ENCODE measurements at regions not wholly inside any gene's neighbourhood (a gene's known extent, or its start where the extent isn't known, plus 50 kb on each side); places are given as distances from the start of the nearest gene placed in this dataset.

DNA sequence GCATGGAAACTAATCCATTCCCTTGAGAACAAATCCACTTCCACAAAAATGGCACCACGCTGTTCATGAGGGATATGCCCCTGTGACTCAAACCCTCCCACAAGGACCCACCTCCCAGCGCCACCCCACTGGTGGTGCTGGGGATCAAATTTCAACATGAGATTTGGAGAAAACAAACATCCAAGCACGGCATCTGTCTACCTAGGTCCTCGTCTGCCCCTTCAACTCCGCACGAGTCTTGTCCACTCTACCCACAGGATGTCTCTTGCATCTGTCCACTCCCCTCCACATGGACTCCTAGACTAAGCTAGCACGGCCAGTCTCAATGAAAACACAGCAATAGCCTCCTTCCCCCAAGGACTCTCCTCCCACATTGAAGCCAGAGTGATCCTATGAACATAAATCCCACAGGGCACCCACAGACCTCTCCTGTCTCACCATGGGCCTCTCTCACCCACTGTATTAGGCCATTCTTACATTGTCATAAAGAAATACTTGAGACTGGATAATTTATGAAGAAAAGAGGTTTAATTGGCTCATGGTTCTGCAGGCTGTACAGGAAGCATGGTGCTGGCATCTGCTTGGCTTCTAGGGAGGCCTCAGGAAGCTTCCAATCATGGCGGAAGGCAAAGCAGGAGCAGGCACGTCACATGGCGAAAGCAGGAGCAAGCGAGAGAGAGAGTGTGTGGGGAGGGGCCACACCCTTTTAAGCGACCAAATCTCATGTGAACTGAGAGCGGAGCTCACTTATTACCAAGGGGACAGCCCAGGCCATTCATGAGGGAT lies 101.4 kb downstream of the TOMM20 start:
- DNase-seq (ENCODE audit: low read depth in 3 of 3), result no peak

DNA sequence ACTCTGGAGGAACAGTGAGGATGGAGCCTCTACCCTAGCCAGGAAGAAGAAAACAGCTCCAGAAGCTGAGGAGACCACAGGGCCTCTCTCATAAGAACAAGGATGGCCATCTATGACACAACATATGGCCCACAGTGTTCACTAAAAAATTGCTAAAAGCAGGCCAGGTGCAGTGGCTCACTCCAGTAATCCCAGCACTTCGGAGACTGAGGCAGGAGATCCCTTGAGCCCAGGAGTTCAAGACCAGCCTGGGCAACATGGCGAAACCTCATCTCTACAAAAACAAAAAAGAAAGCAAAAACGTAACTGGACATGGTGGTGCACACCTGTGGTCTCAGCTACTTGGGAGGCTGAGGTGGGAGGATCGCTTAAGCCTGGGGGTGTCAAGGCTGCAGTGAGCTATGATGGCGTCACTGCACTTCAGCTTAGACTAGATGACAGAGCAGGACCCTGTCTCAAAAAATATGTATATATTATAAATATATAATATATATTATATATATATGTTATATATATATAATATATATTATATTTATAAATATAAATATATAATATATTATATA lies 103.1 kb downstream of the TOMM20 start:
- DNase-seq (ENCODE audit: low read depth in 3 of 3), result no peak

DNA sequence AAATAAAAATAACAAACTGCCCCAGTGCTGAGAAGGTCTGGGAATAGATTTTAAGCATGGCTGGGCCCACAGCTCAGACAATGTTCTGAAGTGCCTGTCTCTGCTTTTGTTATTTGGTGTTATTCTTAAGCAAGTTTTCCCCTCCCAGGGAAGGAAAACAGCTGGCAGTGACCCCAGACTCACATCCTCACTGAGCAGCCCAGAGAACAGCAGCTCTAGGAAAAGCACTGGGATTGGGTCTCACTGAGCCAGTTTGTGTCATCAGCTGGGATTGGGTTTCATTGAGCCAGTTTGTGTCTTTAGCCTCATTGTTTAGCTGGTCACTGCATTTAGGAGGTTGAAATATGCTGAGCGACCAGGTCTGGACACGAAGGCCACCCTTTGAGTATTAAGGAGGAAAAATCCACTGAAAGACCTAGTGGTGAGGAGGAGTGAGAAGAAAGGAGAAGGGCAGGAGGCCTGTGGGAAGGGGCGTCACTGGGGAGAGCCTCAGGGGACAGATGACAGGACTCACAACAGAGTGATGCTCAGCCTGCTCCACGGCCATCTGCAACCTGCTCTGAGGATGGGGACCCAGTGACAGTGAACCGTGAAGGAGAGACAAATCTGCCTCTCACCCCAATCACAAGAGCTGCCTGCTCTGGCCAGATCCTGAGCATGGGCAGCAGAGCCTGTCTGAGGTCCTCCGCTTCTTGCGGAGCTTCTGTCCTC lies 103.8 kb downstream of the TOMM20 start:
- no peak for DNase-seq (ENCODE audit: low read depth in 3 of 3)

DNA sequence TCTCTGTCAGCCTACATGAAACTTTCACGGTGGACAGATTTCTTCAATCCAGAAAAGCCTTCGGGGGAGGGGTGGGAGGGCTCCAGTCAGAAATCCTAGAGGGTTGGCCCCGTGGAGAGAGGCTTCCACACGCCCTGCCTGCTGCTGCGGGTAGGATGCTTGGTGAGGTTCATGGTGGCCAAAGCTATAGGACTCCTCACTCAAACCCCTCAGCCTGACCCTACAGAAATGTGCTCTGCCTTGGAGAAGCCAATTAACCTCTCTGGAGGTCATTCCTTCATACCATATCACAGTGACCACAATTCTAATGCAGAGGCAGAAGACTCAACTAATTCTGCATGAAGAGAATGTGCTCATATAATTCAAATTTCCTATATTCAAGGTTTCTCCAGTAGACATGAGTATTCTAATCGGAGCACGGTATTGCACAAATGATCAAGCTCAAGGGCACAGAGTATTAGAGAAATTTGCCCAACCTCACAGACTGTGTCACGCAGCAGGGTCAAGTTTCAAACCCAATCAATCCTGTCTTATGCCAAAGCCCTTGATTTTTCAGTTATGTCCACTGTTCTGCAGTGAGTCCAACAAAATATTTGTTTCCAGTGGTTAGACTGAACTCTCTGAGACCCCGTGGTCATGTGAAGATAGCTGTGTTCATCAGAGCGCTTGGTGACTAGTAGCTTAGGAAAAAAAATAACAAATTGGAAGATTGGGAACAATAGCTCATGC lies 104.8 kb downstream of the TOMM20 start:
- no peak for DNase-seq (ENCODE audit: low read depth in 3 of 3)

DNA sequence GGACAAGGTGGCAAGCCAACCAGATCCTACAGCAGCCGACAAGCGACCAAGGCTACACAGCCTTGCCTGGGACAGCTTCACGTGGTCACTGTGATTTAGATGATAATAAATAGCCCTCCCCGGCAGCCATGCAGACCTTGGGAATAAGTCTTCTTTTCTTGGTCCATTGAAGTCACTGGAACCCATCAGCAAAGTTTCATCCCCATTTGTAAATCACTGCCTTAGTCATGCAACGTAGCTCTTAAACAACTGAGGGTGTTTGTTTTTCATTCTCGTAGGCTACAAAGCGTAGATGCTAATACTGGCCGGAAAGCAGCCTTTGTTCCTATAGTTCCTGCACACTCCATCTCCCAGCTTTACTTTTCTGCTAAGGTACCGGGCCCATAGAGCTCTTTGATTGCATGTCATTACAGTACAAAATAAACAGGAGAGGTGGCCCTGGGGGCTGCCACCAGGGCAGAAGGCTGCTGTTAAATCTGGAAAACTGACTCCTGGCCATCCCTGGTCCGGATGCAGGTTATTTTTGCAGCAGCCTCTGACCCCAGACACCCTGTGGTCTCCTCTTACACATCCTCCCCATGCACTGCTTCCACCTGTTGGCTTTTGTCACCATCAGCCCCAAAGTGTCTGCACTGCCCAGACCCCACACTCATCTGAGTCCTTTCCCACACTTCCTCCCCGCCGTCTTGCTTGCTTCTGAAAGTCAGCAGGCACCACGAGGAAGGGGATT lies 105.5 kb downstream of the TOMM20 start:
- no peak for DNase-seq (ENCODE audit: low read depth in 3 of 3)

DNA sequence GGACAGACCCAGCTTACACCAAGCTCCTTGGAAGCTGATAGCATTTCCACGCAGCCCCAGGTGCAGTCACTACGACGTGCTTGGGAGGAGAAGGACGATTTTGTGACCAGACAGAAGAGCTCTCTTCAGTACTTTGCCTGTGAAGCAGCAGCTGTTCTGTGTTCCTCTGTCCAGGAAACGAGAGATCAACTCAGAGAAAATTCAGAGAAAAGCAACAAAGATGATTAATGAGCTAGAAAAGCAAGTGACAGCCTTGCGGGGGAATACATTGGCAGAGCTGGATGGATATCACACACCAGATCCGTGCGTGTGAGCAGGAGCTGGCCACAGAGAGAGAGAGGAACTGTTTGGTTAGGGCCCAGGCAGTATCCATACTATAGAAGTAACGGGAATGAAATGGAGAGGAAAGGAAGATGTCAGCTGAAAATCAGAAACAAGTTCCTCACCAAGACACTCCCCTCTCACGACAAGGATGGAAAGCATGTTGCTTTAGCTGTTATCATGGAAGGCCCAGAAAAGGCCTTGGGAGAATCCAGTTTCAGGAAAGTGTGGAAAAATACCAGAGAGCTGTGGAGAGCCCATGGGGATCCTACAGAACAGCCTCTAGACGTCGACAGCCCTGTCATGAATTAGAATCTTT lies 106.2 kb downstream of the TOMM20 start:
- DNase-seq (ENCODE audit: low read depth in 3 of 3), result no peak

DNA sequence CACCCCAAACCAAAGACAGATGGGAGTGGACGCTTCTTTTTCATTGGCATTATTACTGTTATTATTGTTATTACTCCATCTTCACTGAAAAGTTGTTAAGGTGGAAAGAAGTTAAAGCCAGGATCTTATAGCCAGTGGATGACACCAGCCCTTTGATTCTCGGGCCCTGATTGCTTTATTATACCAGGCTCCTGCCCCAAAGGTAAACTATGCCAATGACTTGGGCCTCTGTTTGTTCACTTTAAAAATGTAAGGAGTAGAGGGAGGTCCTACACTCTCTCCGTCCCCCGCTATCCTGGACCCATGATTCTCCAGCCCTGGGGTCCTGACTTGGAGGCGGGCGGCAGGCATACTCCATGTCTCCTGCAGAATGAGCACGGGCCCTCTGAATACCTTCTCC lies 106.8 kb downstream of the TOMM20 start:
- DNase-seq (ENCODE audit: low read depth in 3 of 3), result no peak

DNA sequence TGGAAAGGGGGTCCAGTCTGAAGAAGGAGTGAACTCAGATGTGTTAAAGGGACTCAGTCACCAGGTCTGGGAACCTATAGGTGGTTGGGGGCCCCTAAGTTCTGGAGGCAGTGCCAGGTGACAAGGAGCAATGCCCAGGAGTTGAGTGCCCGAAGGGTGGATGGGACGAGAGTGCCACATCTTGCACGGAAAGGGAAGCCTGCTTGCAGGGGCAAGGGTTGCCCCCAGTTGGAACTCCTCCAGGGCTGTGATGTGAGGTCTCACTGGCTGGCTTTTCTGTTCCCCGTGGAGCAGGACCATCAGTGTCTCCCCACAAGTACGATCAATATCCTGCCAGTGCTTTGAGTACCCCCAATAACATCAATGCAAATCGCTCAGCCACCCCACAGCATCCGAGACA lies 107.3 kb downstream of the TOMM20 start:
- no peak for DNase-seq (ENCODE audit: low read depth in 3 of 3)

DNA sequence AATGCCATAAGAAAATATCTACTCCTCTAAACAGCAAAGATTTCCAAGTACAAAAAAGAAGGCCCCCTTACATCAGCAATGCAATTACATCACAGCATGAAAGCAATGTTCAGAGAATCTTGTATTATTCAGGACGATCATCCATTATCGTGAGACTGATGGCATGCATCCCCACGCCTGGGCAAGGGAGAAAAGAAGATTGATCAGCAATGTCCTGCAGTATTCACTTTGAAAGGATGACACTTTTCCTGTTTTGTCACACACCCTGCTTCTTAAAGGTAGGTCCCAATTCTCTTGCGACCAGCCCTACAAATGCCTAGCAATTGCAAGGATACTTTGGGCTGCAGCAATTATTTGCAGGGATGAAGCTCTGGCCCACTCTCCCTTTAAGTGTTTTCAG lies 108.7 kb downstream of the TOMM20 start:
- no peak for DNase-seq (ENCODE audit: low read depth in 3 of 3)

DNA sequence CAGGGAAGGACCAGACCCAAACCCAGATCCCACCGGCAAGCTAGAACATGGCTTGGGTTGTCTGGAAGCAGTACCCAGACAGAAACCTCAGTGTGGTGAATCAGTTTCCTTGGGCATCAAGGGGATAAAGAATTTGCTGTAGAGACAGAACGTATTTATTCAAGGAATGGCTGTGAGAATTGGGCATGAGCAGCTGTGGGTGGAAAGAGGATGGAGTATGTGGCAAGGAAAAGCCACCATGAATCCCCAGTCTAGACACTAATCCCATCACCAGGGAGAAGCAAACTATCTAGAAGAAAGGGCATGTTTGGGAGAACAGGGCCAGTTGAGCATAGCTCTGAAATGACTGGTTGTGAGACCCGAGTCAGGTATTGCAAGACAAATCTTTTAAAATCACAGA lies 109.2 kb downstream of the TOMM20 start:
- DNase-seq (ENCODE audit: low read depth in 3 of 3), result no peak

DNA sequence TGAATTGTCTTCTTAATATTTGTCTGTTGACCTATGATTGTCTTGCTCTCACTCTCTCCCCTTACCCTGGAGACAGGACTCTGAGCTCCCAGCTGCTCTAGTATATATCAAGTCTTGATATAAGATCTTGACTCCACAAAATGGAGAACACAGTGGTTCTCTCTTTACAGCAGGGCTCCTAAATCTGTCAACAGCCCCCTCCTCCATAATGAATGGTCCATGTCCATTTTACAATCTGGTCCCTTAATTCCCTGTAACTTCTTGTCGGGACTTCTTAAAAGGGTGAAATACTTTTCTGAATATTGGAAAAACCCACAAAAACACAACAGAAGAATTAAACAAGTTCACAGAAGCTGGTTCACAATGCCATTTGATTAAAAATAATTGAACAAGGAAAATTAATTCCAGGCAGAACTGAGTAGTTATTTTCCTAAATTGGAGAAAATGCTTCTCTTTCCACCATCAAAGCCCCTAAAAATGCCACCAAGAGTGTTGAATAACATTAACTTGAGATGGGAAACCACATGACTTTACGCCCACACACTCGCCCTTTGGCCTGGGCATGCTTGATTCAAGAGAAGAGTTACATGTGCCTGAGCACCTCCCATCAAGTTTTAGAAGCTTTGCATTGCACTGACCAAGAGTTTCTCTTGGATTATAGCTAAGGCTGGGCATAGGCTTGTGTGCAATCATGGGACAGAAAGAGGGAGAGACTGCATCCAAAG lies 109.8 kb downstream of the TOMM20 start:
- DNase-seq (ENCODE audit: low read depth in 3 of 3), result peak in 2 of 3 donors; percentile 41 to 44

DNA sequence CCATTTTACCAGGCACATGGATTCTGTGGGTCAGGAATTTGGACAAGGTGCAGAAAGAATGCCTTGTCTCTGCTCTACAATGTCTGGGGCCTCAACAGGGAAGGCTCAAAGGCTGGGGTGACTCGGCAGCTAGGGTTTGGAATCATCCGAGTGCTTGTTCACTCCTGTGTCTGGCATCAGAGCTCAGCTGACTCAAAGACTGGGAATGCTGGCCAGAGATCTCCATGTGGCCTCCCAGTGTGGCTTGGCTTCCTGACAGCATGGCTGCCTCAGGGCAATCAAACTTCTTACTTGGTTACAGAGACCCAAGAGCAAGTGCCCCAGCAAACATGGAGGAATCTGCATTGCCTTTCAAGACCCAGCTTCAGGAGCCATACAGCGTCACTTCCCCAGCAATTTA lies 110.5 kb downstream of the TOMM20 start:
- DNase-seq (ENCODE audit: low read depth in 3 of 3), result no peak

DNA sequence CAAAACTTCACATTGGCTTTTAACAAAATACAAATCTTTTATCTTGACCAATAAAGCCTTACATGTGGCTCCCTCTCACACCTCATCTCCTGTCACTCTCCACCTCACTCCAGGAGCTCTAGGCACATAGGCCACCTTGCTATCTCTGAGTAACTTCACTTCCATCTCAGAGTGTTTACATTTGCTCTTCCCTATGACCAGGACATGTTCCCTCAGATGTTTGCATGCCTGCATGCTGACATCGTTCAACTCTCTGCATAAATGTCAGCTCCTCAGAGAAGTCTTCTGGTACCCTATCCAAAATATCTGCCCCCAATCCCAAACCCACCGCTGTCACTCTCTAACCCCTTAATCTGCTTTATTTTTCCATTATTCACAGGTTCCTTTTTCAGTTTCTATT lies 110.9 kb downstream of the TOMM20 start:
- no peak for DNase-seq (ENCODE audit: low read depth in 3 of 3)

DNA sequence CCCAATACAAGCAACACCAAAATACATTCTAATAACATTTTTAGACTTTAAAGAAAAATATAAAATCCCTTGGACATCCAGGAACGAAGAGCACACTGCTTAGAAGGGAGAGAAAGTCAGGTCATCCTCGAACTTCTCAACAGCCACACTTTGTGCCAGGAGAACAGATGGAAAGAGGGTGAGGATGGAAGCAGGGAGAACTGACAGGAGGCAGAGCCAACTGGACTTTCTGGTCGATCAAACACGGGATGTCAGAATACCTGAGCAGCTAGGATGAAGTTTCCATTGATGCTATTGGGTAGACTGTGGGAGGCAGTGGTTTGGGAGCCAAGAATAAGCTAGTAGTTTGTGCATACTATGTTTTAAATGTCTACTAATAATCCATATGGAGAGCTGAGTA lies 111.4 kb downstream of the TOMM20 start:
- no peak for DNase-seq (ENCODE audit: low read depth in 3 of 3)

DNA sequence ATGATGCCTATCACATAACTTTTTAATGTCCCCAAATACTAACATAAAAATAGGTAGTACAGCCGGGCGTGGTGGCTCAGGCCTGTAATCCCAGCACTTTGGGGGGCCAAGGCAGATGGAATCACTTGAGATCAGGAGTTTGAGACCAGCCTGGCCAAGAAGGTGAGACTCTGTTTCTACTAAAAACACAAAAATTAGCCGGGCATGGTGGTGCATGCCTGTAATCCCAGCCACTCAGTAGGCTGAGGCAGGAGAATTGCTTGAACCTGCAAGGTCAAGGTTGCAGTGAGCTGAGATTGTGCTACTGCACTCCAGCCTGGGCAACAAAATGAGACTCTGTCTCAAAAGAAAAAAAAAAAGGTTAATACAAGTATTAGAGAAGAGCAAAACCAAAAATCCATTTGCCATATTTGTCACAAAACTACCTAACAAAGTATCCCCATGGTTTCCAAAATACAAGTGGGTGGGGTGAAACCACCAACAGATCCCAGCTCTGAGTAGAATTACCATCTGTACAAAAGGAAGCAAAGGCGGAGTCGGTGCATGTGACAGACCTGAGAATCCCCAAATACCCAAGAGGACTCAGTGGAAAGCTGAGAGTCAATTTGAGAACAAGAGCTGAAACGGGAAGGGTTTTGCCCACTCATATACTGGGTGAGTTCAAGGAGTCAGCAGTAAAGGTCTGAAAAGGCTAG lies 113.2 kb downstream of the TOMM20 start:
- peak; percentile 36 to 59 (median 47) for DNase-seq (ENCODE audit: low read depth in 3 of 3)

DNA sequence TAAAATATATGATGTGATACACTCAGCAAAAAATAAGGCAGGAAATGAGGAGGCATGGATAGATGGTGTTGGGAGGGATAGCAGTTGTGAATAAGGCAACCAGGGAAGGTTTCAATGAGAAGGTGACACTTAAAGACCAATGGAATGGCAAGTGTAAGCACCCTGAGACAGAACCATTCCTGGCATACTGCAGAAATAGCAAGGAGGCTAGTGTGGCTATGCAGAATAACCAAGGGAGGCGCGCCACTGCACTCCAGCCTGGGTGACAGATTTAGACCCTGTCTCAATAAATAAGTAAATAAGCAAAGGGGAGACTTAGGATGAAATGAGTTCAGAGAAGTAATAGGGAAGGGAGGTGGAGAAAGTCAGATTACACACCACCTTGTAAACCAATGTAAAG lies 113.9 kb downstream of the TOMM20 start:
- DNase-seq (ENCODE audit: low read depth in 3 of 3), result no peak

DNA sequence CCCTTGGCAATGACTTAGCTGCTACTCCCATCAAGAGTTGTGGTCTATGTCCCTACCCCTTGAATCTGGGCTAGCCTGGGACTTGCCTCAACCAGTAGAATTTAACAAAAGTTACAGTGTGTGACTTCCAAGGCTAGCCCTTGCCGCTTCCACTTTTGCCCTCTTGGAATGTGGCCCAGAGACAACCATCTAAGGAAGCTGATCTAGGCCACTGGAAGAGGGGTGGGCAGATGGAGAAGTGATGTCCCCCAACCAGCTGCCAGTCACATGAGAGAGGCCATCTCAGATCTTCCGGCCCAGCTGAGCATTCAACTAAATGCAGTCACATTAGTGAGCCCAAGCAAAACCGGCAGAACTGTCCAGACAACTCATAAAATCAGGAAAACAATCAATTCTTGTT lies 115.1 kb downstream of the TOMM20 start:
- no peak for DNase-seq (ENCODE audit: low read depth in 3 of 3)

DNA sequence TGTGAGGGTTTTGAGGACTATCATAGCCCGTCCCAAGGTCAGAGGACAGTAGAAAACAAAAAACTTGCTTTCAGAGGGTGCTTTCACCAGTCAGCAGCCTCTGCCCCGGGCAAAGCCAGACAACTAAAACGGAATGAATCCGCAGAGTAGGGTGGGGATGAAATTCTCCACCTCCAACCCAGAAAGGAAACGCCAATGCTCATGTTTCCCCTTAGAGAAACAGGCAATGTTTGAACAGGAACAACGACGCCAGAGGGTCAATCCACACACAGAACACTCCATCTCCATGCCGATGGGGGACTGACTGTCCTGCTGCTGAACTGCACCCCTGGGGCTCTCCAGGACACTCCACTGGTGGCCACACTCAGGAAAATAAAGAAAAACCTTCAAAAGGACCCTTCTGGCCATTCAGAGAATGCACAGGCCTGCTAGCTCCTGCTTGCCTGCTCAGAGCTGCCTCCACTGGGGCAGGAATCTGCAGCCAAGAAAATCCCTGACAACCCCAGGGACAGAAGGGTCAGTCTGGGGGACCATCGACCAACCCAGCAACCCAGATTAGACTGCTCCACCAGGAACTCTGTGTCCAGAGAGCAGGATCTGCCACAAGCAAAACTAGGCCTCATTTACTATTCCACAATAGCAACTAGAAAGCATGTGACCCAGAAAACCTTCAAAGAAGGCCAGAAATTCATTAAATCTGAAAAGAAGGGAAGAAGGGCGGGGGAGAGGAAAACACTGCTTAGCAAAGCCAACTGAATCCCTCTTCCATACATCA lies 116.0 kb downstream of the TOMM20 start:
- no peak for DNase-seq (ENCODE audit: low read depth in 3 of 3)

All from stimulated activated CD4-positive, alpha-beta T cell treated with anti-CD3 and anti-CD28 coated beads, TNF-alpha, amount 100 ng/mL, for 48 hours (primary cell).